KG1 (cell line): ENCODE measurements at regions not wholly inside any gene's neighbourhood (a gene's known extent, or its start where the extent isn't known, plus 50 kb on each side); places are given as distances from the start of the nearest gene placed in this dataset.

Source experiments
- DNase-seq: peaks from one replicate; lab custom pipeline; 2025; lab: John Stamatoyannopoulos, UW

DNA sequence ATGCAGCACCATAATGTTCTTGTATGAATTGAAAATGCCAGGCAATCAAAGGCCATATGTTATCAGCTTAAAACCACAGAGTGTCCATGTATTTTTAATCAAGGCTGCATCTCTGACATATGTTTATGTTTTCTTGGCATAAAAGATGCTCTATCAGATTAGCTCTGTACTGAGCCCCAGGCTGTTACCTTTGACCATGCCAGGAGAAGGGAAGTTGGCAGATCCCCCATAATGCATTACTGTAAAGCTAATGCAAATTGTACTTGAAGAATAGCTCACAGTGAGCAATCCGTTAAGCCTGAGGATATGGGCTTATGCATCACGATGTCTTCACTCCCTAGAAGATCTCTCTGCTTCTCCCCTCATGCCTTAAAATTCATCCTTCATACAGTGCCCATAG, 414.4 kb downstream of the BRINP1 start:
- DNase-seq = no peak

DNA sequence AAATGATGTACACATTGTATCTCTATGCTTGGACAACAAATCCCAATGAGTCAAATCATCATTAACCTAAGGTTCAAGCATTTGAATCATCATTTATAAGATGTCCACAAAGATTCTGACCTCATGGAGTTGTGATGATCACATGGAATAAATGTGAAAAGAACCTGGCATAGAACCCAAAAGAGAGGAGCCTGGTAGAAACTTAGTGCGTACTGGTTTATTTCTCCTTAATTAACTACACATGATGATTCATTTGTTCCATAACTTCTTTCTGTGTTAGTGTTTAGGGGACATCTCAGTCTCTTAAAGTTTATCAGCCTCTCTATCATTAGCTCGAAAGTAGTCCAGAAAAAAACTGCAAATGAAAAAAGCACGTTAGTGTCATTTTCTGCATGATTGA, 411.6 kb downstream of the BRINP1 start:
- no peak for DNase-seq

DNA sequence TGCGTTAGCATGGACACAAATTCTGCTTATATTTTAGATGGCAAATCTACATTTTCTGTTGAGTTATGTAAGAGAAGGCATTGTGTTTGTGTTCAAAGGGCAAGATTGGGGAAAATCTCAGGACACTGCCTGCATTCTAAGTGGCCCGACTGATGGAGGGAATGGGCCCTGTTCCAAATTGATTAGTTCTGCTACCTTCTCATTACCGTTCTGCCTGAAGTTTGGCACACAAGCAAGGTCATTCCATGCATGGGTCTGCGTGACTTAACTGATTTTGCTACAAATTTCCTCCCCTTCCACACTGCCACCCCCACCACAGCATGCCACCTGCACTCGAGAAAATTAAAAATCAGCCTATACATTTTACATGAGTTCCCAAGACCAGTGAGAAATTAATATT, 409.9 kb downstream of the BRINP1 start:
- no peak for DNase-seq

DNA sequence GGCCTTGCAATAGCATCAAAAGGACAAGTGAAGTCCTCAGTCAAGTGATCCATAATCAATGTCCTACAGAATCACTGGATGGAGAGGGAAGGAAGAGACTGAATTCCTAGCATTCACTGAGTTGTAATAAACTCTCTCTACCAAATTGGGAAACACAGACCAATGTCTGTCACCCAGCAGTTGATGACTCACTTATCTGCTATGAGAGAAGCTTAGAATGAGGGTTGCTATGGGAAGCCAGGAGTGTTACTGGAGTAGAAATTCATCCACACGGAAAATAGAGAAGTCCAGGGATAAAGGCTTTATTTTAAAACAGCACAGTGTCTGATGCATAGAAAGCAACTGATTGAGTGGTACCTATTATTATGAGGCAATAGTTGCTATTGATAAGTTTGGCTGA, 407.4 kb downstream of the BRINP1 start:
- no peak for DNase-seq

DNA sequence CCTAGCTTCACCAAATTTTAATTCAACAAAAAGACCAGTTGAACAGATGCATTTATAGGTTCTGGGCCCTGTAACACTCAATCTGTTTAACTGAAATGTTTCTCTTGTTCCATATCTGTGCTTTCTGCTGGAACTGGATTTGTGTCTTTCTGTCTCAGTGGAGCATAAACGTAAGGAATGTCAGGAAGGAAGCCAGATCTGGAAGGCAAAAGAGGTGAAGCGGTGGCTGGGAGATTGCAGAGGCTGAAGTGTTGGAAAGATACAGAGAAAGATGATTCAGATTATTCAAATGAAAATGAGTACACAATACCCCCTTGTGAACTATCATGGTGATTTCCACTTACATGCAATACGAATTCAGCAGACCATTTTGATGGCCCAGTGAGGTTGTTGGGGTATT, 406.8 kb downstream of the BRINP1 start:
- DNase-seq = no peak

DNA sequence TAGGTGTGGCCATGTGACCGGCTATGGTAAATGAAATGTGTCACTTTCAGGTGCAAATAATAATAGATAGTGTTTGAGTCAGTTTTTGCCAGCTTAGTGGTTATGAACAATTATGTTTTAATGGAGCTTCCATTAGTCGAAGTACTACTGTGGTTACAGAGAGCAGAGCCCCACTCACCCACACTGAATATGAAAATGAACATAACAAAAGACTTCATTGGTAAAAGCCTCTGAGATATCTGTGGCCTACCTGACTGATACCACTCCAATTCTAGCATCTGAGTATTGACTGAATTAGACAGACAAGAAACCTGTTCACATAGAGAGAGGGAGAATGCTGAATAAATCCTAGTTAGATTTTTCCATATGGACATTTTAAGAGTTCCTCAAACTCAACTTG, 405.6 kb downstream of the BRINP1 start:
- DNase-seq = no peak

DNA sequence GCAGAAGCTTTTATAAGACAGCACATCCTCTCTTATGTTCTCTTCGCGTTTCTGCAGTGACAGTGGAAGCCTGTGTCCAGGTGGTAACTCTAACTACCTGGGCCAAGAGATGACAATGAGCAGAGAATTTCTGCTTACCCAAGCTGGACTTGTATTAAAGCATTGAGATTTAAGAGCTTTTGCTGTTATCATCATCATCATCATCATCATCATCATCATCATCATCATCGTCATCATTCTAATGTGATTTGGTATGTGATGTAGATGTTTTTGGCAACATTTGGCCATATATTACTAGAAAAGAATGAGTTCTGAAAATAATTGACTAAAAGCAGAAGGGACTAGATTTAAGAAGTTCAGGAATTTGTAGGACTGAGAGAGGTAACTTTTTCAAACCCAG, 401.3 kb downstream of the BRINP1 start:
- DNase-seq = no peak

DNA sequence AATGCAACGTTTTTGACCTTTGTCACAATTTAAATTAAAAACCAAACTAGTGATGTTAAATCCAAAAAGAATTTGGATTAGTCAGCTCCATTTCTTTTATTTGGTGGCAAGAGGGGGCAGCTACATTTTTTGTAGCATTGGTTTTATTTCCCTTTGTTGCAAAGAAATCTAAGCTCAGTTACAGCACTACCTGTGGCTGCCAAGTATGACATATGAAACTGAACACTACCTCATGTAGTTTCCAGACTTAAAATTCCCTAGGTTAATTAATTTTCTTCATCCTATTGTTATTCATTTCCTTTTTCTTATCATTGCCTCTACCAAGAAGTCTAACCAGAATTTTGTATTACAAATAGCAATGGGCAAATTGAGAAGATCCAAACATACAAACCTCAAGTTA, 393.5 kb downstream of the BRINP1 start:
- no peak for DNase-seq

DNA sequence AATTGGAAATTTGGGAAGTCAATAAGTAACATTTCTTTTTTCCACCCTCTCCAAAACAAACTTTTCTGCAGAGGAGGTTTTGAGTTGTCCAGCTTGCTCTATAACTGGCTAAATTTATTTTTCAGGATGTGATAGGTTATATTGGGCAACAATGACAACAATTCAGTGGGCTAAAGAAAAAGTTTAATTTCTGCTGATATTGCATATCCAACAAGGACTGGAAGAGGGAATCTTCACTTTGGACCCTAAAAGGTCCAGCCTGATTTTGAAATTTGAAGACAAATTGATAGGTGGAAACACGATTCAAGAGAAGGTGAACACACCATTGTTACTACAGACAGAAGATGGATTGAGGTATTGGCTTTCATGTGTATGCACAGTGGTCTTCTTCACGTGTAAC, 393.1 kb downstream of the BRINP1 start:
- DNase-seq = no peak

DNA sequence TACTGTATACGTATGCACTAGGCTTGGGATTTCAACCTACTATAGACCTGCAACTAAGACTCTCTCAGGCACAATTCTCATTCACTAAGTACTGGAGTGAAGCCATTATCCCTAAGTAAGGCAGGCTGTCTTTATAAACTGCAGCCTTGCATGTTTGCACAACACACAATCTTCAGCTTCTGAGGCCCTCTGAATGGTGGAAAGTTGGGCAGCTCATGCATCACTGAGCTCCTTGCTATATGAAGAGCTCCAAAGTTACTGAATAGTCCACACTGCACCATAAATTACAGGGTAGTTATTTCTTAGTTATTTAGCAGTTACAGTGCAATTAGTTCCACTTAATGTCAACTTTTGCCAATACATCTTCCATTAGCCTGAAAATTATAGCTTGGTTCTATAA, 384.6 kb downstream of the BRINP1 start:
- DNase-seq = no peak

DNA sequence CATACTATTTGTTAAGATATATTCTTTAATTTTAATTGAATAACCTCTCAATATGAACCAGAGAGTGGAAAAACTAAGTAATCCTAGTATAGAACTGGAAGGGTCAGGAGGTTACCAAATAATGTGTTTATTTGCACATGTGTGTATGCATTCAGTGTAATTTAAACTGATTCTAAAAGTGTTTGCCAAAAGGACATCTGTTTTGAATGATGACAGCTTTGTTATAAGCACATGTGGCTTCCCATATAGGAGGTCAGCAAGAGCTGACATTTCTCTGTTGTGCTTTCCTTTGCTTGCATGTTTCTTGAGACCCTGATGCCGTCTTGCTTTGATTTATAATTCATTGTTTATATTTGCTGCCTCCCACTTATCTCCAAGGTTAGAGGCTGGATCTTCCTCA, 383.4 kb downstream of the BRINP1 start:
- no peak for DNase-seq

DNA sequence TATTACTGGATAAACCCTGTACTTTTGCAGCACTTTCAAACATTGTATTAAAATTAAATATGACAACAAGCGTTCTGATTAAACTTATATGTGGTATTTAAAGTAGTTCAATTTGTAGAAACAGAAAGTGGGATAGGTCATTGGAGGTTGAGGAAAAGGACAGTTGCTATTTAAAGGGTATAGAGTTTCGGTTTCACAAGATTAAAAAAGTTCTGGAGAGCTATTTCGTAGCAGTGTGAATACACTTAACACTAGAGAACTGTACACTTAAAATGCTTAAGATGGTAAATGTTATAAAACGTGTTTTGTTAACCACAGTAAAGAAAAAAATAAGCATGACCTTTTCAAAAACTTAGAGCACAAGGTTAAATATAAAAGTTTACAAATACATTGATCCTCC, 382.1 kb downstream of the BRINP1 start:
- no peak for DNase-seq

DNA sequence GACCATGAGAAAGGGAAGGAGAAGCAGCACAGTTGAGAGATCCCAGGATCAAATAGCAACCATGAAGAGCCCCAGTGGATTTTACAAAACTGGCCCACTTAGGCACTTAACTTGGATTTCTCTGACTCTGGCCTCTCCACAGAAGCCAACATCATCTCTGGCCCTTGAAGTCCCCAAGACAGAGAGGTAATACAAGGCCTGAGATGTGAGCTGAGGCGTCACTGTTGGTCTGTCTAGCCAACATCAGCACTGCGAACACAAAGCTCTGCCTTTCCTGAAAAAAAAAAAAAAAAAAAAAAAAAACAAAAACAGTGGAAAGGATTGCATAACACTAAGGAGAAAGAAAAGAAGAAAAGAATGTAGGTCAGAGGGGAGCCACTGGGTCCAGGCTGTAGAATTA, 378.3 kb downstream of the BRINP1 start:
- DNase-seq = no peak

DNA sequence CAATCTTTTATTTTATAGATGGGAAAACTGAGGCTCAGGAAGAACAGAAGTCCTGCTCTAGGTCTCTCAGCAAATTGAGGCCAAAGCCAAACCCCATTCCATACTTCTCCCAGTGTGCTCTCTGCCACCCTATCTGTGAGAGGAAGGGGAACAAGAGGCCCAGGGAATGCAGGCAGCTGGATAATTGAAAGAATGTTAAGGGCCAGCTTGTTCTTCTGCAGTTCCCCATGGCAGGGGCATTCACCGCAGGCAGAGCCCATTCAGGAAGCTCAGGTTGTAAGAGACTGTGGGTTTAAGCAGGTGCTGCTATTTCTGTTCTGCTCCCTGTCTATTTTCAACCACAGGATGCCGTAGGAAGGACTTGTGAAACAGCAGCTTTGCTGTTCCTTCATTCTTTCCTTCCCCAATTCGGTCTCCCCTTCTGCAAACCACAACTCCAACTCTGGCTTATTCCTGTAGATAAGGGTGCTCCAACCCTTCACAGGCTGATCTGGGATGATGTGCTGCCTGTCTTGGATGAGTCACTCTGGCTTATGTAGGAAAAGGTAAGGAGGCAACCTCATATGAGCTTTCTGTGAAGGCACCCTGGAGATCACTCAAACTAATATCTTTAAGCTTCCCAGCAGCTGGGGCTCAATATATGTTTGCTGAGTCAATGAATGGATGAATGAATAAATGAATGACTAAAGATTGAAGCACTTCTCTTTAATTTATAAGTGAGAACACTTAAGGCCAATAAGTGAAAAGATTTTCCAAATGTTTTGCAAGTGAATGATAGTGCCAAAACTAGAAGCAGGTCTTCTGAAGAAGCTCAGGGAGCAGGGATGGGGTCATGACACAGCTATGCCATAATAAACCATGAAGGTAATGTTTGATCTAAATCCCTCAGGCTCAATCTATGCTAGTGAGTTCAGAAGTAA, 377.6 kb downstream of the BRINP1 start:
- DNase-seq = no peak

DNA sequence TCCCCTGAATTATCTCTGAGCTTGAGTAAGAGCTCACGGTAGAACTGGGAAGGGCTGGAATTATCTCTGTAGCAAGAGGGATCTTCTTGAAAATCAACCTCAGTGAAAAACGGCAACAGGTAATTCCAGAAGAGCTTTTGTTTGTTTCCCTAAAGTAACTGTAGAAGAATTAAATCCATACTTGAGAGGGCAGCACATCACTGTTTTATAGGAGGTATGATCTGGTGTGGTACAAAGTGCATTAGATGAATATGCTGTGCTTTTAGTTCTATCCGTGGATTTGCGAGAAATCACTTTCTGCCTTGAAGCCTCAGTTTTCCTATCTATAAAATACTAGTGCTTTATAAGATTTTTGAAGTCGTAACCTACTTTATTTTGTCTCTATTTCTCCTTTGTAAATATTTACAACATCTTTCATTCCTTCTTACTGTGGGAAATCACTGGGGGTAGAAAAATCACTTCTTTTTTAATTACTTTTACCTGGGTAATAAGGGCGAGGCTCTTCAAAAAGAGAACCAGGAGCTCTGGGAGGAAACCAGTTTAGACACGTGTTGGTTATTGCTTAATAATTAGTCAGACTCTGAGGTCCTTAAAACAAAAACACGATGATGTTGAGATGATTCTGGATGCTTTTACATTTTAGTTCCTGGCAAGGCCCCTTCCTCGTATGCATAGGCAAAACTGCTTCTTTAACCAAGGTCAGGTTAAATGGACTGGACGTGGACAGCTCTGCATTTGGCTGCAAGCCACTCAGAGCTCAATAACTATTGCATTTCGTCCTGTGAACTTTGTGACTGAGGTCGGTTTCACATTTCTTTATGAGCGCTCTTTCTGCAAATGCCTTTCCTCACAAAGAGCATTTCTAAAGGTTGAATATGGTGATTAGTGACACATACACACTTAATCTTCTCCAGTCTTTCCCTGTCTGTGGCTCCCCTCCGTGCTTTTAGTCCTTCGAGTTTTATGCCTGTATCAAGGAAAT, 376.1 kb downstream of the BRINP1 start:
- no peak for DNase-seq

DNA sequence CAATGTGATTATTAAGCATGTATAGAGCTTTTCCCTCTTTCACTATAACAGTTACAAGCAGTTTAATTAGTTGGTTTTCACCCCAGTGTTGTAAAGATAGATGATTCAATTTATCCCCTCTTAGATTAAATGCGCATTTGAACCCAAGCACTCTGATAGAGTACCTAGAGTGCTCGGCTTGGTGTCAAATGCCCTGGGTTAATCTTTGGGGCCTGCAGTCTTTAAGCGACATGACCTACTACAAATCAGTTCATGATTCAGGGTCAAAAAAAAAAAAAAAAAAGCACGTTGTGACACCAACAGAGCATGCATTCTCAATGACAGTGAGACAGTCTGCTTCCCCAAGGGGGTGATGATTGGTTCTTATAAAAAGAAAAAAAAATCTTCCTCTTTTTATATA, 375.3 kb downstream of the BRINP1 start:
- no peak for DNase-seq

DNA sequence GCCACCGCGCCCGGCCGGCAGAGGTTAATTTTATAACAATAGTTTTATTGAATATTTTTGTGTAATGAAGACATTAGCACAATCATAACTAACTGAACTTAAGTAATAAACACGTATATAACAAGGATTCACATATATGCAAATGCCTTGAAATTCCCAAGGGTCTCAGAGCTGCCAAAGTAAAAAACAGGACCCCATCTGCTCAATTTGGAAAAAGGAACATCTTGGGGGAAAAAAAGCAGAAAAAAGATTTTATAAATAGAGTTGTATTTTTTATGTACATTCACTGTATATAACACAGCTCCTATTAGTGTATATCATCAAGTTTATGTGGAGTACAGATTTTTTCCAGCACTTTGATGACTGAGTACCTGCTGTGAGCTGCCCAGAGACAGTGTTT, 366.7 kb downstream of the BRINP1 start:
- no peak for DNase-seq

DNA sequence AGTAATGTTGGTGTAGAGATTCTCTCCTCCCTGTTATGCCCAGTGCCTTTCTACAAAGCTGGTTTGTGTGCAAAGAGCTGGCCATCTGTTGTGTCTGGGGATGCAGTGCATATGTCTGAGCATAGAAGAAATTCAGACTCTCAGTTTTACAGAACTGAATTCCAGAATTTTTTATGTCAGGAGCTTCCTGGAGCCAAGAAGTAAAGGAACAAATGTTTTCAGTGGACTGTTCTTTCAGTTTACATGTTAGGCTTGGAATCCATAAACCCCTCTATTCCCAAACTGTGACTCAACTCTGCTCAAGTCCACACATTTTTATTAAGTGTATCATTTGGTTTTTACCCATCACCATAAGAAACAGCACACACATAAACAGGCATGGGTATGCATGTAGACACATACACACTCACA, 366.0 kb downstream of the BRINP1 start:
- no peak for DNase-seq

DNA sequence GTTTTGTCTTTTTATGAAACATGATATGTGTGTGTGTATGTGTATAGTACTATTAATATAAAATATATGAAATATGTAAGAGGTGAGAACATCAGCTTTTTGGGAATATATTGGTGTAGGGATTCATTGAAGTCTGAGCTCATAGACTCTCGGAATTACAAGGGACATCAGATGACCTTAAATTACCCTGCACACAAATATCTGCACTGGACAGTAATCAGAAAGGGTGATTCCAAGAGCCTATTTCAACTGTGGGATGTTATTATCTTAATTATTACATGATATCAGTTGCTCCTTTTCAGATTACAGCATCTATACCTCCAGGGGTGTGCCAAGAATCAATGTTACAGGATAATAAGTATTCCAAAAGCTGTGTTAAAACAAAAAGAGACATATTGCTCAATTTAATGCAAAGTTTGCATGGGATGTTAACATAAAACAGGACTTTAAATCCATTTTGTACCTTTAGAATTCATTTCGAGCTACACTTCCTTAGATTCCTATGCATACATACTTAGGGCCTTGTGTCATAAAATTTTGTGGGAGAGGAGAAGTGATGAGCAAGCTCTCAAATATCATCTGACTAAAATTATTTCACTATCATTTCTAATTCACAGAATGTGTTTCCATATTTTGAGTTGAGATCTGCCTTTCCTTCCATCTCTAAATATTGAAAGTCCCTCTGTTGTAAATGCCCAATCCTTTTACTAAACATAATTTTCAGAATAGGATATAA, 365.2 kb downstream of the BRINP1 start:
- no peak for DNase-seq

DNA sequence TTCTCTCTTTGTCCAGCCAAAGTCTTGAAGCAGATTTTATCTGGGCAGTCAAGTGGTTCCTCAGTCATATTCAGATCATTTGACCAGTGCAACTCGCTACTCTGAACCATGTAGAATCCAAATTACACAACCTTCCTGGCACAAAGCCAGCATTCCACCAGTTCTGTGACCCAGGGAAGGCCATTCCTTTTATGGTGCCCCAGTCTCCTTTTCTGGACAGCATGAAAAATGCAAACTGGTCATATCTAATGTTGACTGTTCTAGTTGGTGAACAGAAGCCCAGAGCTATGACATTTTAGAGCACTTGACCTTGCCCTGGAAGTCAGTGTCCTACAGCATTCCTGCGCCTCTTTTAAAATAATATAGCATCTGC, 364.6 kb downstream of the BRINP1 start:
- no peak for DNase-seq

DNA sequence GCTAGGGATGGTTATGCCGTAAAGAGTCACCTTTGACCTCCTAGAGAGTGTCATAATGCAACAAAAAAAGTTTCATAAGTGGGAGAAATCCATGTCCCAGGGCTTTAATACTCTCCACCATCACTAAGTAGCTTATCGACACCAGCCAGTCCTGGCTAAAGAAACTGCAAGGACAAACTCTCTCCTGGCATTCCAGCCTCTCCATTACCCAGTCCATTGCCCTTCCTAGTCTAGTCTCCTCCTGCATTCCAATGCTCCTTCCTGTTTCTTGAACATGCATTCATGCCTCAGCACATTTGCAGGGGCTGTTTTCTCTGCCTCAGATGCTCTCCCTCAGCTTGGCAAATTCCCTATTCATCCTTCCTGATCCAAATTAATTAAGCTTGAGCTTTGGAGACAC, 364.1 kb downstream of the BRINP1 start:
- DNase-seq = no peak

DNA sequence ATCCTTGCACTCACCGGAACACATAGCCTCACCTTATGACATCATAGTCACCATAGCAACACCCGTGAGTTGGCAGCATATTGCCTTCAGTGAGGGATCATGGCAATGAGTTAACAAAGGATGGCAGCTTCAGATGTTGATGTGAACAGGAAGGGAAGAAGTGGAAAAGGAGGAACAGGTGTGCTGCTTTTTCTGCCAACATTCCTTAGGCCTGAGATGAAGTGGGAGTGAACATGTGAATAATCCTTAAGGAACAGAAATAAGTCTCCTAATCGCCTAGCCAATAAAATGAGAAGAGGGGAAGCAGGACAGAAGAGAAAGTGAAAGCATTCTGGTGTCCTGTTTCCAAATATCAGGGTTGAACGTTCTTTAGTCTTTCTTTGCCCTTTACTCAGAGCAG, 360.0 kb downstream of the BRINP1 start:
- no peak for DNase-seq
